HG02973 (cell line): ENCODE measurements at regions not wholly inside any gene's neighbourhood (a gene's known extent, or its start where the extent isn't known, plus 50 kb on each side); places are given as distances from the start of the nearest gene placed in this dataset.
"Not testable (repeated sequence)": the region's sequence is repeated elsewhere in the genome, so short reads cannot be mapped to it uniquely, and the experiment has no call there.

Experiments used
- ATAC-seq: cut with Tn5 transposase; IDR thresholded peaks from one replicate; pipeline ENCODE4 v1.9.1; 2021; ENCODE audit warnings: moderate library complexity; ENCODE audit not compliant: unreplicated experiment

DNA sequence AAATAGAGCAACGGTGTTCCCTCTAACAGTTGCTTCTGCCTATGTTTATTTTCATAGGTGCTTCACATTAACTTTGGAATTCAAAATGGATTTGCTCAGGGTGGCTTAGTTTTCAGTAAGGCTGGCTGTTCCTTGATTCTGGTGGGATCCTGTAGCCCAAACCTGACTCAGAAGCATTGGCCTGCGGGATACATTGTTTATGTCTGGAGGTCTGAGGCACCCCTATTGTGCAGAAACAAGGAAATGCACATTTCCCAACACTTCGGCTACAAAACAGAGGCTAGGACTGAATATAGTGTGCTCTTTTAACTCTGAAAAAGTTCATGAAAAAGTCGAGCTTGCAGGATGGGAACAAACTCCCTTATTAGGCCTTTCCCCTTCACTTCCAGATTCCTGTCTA, 133.8 kb upstream of the F3 start:
- no peak for ATAC-seq

- no peak for ATAC-seq
Measured at GRCh38 chr1:94674876-94675275, 133.3 kb upstream of the F3 start.

DNA sequence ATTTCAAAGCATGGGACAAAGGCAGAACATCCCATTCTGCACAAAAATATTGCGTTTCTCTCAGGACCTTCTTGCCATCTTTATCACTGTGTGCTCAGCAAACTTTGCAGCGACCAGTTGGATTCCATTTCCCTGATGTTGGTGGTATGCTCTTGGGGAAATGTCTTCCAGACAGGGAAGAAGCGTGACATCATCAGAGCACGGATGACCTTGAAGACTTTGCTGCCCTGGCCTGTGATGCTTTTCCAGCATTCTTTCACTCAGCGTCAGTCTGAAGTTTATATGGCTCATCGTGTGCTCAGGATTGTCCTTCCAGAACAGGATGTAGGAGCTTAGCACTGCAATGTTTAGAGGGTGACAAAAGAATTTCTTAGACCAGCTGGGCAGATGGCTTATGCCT, 131.4 kb upstream of the F3 start:
- no peak for ATAC-seq

- ATAC-seq, result no peak
Measured at GRCh38 chr1:94672001-94672400, 130.4 kb upstream of the F3 start.

DNA sequence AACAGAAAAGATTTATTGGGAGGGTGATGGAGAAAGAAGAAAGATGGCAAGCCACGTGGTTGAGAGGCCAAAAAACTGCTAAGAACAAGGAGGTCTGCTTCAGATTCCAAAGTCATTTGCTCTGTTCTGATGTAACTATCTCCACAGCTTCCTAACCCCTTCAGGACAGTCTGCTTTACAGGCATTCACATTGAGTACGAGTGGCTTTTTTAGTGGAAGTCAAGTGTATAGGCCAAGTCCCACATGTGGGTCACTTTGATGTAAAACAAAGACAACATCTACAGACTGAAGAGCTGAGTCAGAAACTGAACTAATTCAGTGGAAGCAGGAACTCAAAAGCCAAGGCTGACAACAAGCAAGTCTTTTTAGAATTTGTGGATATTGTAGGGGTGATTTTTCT, 128.7 kb upstream of the F3 start:
- no peak for ATAC-seq

GRCh38 chr1:94669198-94669597, 127.6 kb upstream of the F3 start:
- ATAC-seq, result no peak

DNA sequence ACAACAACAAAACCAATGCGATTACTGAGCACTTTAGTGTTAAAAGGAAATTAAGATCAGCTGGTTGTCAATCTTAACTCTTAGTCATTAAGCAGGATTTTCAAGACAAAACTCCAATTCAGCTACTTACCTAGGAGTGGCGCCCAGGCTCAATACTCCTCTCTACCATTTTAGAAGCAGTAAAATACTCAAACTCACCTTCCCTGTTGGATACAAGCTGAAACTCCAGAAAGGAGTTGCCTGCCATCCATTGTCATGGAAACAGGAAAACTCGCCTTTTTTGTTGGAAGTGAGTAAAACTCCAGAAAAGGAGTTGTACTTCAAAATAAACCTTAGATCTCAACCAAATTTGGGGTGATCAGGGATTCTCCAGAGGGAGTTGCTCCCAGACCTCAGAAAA, 127.0 kb upstream of the F3 start:
- no peak for ATAC-seq

- no peak for ATAC-seq
Measured at GRCh38 chr1:94667818-94668217, 126.3 kb upstream of the F3 start.

GRCh38 chr1:94666797-94667196, 125.2 kb upstream of the F3 start:
- ATAC-seq, result no peak

- no peak for ATAC-seq
Measured at GRCh38 chr1:94661431-94661932, 119.9 kb upstream of the F3 start.

DNA sequence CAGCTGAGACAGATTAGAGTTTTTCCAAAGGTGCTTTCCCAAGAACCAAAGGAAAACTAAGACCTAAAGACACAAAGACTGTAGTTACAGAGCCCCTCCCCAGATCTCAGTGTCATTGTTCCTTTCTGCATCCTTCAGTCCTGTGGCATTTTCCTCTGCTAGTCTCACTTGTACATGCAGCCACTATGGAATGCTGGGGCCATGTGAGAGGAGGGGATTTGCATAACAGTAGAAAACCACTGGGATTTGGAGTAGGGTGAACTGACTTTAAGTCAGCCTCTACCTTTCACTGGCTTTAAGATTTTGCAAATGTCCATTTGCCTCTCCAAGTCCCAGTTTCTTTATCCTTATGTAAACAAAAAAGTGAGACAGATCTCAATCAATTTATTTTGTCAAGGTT, 119.4 kb upstream of the F3 start:
- ATAC-seq, result no peak

- no peak for ATAC-seq
Measured at GRCh38 chr1:94660258-94660657, 118.7 kb upstream of the F3 start.

DNA sequence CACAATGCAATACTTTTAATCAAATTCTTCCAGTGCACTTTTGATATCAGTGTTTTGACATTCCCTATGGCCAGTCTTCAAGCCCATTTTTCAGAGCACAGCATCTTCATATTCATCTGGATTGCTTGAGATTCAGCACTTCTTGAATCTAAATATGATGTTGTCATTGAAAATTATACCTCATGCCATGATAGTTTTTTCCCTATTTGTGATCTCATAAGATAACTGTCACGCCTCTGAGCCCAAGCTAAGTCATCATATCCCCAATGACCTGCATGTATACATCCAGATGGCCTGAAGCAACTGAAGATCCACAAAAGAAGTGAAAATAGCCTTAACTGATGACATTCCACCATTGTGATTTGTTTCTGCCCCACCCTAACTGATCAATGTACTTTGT, 117.6 kb upstream of the F3 start:
- not testable (repeated sequence) for ATAC-seq

DNA sequence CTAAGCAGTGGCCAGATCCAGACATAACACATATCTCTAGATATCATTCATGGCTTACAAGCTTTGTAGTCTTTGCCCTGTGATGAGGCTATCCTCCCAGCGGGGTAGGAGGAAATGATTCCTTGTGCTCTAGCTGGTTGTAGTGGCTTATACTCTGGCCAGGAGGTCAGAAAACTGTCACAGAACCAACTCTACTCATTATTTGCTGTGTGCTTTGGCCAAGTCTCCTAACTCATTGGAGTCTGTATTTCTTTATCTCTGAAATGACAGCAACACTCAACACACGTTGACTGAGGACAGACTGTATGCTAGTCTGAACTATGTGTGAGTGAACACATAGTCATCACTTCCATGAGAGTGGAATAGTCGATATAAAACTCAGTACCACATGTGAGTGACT, 116.7 kb upstream of the F3 start:
- ATAC-seq, result no peak

DNA sequence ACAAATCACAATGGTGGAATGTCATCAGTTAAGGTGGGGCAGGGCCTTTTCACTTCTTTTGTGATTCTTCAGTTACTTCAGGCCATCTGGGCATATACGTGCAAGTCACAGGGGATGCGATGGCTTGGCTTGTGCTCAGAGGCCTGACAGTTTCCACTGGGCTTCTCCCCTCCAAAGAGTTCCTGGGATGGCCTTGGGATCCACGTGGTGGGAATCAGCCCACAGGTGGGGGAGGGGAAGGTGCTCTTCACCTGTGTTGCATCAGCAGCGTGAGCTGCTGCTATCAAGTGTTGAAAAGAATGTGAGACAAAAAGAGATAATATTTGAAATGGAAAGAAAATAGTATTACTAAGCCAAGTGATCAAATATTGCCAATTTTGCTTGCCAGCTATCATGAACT, 116.2 kb upstream of the F3 start:
- not testable (repeated sequence) for ATAC-seq

DNA sequence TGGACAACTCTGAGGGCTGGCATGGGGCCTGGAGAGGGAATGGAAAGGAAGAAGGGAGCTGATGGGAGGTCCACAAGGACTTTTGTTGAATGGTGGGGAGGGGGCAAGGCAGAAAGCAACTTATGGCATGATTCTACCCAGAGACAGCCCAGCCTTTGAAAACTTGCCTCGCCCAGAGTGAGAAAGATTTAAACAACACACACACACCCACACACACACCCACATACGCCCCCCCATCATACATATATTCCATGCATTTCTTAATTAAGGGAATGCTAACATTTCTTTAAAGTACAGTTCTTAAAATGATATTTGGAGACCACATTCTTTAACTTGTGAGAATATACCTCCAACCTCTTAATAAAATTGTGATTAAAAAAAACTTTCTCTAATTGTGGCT, 115.4 kb upstream of the F3 start:
- ATAC-seq, result no peak

- ATAC-seq, result no peak
Measured at GRCh38 chr1:94654919-94655318, 113.4 kb upstream of the F3 start.

GRCh38 chr1:94654459-94654858, 112.9 kb upstream of the F3 start:
- ATAC-seq, result no peak

GRCh38 chr1:94654031-94654430, 112.5 kb upstream of the F3 start:
- ATAC-seq, result no peak

- ATAC-seq, result no peak
Measured at GRCh38 chr1:94653454-94653853, 111.9 kb upstream of the F3 start.

DNA sequence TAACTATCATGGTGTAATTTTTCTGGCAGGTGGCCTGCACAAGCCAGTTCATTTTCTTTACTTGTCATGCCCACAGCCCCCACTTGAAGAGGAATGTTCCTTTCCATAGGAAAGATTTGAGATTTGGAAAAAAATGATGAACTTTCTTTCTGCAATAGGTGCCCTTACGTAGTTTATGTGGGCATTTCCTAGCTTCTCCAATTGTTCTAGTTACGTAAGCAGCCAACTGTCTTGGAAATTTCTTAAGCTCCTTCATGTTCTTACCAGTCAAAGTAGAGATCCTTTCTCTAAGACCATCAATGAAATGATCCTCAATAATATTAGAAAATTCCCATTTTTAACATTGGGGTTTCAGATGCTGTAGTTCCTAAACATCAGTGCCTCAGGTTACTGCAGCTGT, 109.5 kb upstream of the F3 start:
- ATAC-seq, result no peak

DNA sequence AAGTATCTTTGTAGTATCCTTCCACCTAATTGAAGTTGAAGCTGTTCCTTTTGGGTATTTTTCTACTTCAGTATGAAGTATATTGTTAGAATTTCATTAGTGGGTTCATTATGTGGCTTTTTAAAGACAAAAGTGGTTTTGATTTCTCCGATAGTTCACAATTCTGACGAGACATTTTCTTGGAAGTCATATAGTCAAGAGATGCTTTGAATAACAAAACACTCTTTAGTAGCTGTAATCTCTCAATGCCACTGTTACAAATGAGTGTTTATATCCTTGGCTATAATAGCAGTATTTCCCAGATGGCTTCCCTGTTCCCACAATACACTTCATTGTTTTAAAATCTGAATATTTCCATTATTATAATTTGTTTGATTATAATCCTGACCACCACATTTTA, 108.7 kb upstream of the F3 start:
- no peak for ATAC-seq

GRCh38 chr1:94648225-94649007, 106.9 kb upstream of the F3 start:
- ATAC-seq, result no peak
